Fibroblast of the aortic adventitia (primary cell): ENCODE measurements at regions not wholly inside any gene's neighbourhood (a gene's known extent, or its start where the extent isn't known, plus 50 kb on each side); places are given as distances from the start of the nearest gene placed in this dataset.

Source experiments
- DNase-seq: peaks from one replicate; pipeline ENCODE4 v3.0.0-alpha.2; 2010; ENCODE audit warnings: low read depth
- H3K4me3 ChIP-seq: 2 replicates; pipeline ENCODE4 v1.5.1; 2011; ENCODE audit warnings: low read depth, mild to moderate bottlenecking, control low read depth, low read length, moderate library complexity
- TF ChIP-seq, protein P1 (sequence below): IDR thresholded peaks from 2 replicates; pipeline ENCODE4 v1.5.1; 2011; ENCODE audit warnings: mild to moderate bottlenecking, low read length, control low read depth, inconsistent platforms; ENCODE audit not compliant: insufficient read depth

DNA sequence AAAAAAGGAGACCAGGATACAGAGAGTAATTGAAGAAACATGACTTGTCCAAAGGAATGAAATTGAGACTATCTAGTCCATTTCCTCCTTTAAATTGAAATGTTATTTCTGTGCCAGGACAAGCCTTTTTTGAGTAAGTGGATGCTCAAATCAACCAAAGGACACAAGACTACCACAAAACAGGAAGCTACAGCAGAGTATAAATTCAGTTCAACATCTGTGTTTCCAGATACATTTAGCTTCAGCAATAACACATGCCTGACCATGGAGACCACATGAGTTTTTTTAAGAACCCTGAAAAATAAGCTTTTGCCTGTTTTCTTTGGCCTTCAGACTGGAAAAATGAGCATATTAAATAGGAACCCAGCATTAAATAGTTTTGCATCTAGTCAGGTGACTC lies 707.5 kb downstream of the ZWINT start:
- DNase-seq, result no peak
- TF ChIP-seq, protein P1, sequence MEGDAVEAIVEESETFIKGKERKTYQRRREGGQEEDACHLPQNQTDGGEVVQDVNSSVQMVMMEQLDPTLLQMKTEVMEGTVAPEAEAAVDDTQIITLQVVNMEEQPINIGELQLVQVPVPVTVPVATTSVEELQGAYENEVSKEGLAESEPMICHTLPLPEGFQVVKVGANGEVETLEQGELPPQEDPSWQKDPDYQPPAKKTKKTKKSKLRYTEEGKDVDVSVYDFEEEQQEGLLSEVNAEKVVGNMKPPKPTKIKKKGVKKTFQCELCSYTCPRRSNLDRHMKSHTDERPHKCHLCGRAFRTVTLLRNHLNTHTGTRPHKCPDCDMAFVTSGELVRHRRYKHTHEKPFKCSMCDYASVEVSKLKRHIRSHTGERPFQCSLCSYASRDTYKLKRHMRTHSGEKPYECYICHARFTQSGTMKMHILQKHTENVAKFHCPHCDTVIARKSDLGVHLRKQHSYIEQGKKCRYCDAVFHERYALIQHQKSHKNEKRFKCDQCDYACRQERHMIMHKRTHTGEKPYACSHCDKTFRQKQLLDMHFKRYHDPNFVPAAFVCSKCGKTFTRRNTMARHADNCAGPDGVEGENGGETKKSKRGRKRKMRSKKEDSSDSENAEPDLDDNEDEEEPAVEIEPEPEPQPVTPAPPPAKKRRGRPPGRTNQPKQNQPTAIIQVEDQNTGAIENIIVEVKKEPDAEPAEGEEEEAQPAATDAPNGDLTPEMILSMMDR, result no peak
- H3K4me3 ChIP-seq, result no peak overlapping the region

DNA sequence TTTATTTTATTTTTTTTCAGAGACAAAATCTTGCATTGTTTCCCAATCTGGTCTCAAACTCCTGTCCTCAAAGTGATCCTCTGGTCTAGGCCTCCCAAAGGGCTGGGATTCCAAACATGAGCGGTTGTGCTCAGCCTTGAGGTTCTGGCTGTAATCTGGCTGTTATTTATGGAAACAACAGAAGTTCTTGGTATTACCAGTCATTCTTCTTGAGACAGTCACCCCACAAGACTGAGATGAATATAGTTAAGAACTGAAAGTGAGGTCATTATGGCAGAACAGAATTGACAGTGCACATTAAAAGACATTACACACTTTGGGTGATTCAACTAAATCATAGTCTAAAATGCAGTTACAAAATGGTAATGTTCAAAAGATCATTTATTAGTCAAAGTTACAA lies 719.5 kb downstream of the ZWINT start:
- TF ChIP-seq, protein P1, result no peak
- DNase-seq, result no peak
- H3K4me3 ChIP-seq, result no peak overlapping the region

DNA sequence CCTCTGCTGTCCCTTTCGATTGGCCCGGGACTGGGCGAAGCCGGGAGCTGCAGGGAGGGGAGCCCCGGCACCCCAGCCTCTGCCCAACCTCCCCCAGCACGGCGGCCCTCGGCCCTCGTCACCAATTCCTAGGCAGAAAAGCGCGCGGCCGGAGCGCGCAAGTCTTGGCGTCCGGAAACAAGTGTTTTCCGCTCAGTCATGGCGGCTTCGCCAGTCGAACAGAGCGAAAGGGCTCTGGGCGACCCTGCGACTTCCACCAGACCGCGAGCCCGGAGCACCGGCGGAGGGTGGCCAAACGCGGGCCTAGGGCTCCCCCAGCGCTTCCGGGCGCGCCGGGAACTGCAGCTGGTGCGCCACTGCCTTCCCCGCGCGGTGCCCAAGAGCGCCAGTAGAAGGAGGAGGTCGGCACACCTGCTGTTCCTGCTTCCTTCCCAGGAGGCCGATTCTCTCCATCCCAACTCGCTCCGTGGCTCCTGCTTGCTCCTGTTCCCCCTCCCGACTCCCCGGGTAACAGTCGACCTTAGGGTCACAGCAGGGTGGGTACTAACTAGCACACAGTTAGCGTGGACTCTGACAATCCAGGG lies 729.9 kb downstream of the ZWINT start:
- TF ChIP-seq, protein P1, result no peak
- peak overlapping the region; percentile 22 for H3K4me3 ChIP-seq
- no peak for DNase-seq

DNA sequence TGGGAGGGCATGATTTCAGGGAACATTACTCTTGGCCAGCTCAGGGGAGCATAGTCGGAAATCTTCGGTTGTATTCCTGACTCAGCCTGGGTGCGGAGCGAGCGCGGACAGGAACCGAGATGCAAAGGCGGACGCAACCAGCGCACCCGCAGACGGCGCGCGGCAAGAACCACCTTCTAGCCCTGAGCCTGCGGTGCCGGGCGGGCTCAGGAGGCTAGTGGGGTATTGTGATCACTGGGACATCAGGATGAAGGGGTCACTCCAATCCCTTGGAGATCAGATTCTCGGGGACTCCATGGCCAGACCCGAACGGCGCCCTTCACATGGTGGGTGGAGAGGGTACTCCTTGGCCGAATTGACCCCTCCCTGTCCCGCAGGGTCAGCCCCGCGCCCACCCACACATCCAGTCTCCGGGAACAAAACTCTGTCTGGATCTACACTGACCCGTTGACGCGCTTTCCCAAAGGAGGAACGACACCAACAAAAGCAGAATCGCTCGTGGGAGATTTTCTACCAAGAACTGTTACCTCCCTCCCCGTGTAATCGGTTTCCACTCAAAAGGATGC lies 730.5 kb downstream of the ZWINT start:
- H3K4me3 ChIP-seq, result no peak overlapping the region
- TF ChIP-seq, protein P1, result no peak
- no peak for DNase-seq

DNA sequence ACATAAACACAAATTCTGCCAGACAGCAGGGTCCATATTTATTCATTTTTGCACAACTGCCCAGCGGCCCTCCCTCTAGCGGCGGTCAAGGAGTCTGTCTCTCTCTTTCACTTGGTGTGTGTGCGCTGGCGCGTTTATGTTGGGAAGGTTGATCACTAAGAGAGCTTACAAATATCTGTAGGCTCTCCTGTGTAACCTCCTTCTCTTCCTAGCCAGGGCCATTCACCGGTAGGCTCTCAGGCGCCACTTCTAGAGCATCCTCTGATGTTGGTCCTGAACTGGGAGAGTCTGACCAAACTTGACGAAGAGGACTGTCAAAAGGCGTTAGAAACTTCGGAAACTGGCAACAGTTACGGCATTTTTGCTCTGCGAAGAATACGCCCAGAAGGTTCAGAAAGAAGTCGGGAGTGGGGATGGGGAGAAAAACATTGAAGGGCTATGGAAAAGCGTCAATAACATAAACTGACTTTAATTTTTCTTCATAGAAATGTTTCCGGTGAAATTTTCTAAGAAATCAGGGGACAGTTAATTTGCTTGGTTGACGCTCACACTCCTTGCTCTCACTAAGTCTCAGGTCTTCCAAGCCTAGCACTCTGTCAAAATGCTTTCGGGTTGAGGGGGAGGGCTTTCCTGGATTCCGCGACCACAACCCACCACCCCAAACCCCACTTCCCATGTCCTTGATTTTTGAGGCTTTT lies 731.1 kb downstream of the ZWINT start:
- no peak overlapping the region for H3K4me3 ChIP-seq
- DNase-seq, result no peak
- TF ChIP-seq, protein P1, result peak; percentile 27

DNA sequence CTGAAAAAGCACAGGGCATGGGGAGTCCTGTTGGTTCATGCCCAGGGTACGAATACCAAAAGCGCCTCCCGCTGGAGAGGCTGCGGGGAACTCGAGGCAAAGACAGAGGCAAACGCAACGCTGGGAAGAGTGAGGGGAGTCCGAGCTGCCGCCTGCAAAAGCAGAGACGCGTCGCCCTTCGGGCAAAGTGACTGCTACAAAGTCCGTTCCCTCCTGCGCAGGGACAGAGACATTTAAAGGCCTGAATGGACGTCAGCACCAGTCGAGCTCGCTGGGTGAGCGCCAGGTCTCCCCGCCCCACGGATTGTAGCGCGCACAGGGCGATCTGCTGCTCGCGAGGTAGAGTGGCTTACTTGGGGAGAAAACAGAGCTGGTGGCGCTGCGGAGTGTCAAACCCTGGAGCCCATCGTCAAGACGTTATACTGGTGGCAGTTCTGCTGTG lies 732.8 kb downstream of the ZWINT start:
- DNase-seq, result no peak
- H3K4me3 ChIP-seq, result no peak overlapping the region
- TF ChIP-seq, protein P1, result no peak
